Cardiac muscle cell (in vitro differentiated cells and primary cell): ENCODE measurements at regions not wholly inside any gene's neighbourhood (a gene's known extent, or its start where the extent isn't known, plus 50 kb on each side); places are given as distances from the start of the nearest gene placed in this dataset.

Source experiments
- DNase-seq, 2 donors: peaks; one replicate each; pipeline versions ENCODE4 v3.0.0 to v3.0.0-alpha.2; 2010 to 2017; ENCODE audit warnings: low read depth in 1 of 2, low spot score in 1 of 2
- H3K27ac ChIP-seq: fragments of 200-600 bp; sonication (generic); 2 replicates; pipeline ENCODE4 v1.5.1; 2016
- H3K27me3 ChIP-seq: fragments of 200-600 bp; sonication (generic); 2 replicates; pipeline ENCODE4 v1.6.0; 2016; ENCODE audit warnings: control low read depth
- H3K36me3 ChIP-seq: fragments of 200-600 bp; sonication (generic); 2 replicates; pipeline ENCODE4 v1.5.1; 2016; ENCODE audit warnings: control low read depth
- H3K4me1 ChIP-seq: fragments of 200-600 bp; sonication (generic); 2 replicates; pipeline ENCODE4 v1.8.1; 2017; ENCODE audit warnings: low read depth, mild to moderate bottlenecking, mixed run types
- H3K4me3 ChIP-seq: fragments of 200-600 bp; sonication (generic); 2 replicates; pipeline ENCODE4 v1.5.1; 2016; ENCODE audit warnings: mild to moderate bottlenecking
- H3K9me3 ChIP-seq: fragments of 200-600 bp; sonication (generic); 2 replicates; pipeline ENCODE4 v1.5.1; 2017; ENCODE audit warnings: low read depth, mild to moderate bottlenecking, control low read depth
- CTCF ChIP-seq: IDR thresholded peaks from 2 replicates; pipeline ENCODE4 v1.5.1; 2012; ENCODE audit warnings: low read depth, mild to moderate bottlenecking, low read length

- no peak for DNase-seq
- H3K4me3 ChIP-seq: no peak overlapping the region
- H3K27me3 ChIP-seq: no peaks in the 10 kb centered on the region
- no peak overlapping the region for H3K27ac ChIP-seq
- no peak for TF ChIP-seq CTCF
- H3K9me3 ChIP-seq: no peaks in the 10 kb centered on the region
- no peaks in the 10 kb centered on the region for H3K4me1 ChIP-seq
- H3K36me3 ChIP-seq: no peaks in the 10 kb centered on the region
These were observed 157.3 kb upstream of the ALKAL2 start for GRCh38 chr2:444937-445884.

- DNase-seq: no peak
- no peak overlapping the region for H3K4me3 ChIP-seq
- H3K4me1 ChIP-seq: no peaks in the 10 kb centered on the region
- H3K27ac ChIP-seq: no peak overlapping the region
- H3K9me3 ChIP-seq: no peaks in the 10 kb centered on the region
- no peaks in the 10 kb centered on the region for H3K36me3 ChIP-seq
- TF ChIP-seq CTCF: no peak
- H3K27me3 ChIP-seq: no peaks in the 10 kb centered on the region
These were observed 155.8 kb upstream of the ALKAL2 start for GRCh38 chr2:443741-444140.

GRCh38 chr2:443216-443615 lies 155.3 kb upstream of the ALKAL2 start:
- H3K36me3 ChIP-seq: no peaks in the 10 kb centered on the region
- no peak overlapping the region for H3K27ac ChIP-seq
- TF ChIP-seq CTCF: no peak
- no peaks in the 10 kb centered on the region for H3K4me1 ChIP-seq
- H3K9me3 ChIP-seq: no peaks in the 10 kb centered on the region
- H3K4me3 ChIP-seq: no peak overlapping the region
- H3K27me3 ChIP-seq: no peaks in the 10 kb centered on the region
- DNase-seq: no peak

GRCh38 chr2:441258-442022 lies 153.5 kb upstream of the ALKAL2 start:
- no peak overlapping the region for H3K4me3 ChIP-seq
- H3K9me3 ChIP-seq: no peaks in the 10 kb centered on the region
- no peak overlapping the region for H3K27ac ChIP-seq
- no peaks in the 10 kb centered on the region for H3K27me3 ChIP-seq
- TF ChIP-seq CTCF: no peak
- no peaks in the 10 kb centered on the region for H3K36me3 ChIP-seq
- no peaks in the 10 kb centered on the region for H3K4me1 ChIP-seq
- no peak for DNase-seq

GRCh38 chr2:440403-440740 lies 152.5 kb upstream of the ALKAL2 start:
- no peaks in the 10 kb centered on the region for H3K36me3 ChIP-seq
- H3K4me1 ChIP-seq: no peaks in the 10 kb centered on the region
- H3K9me3 ChIP-seq: no peaks in the 10 kb centered on the region
- TF ChIP-seq CTCF: no peak
- H3K4me3 ChIP-seq: no peak overlapping the region
- no peaks in the 10 kb centered on the region for H3K27me3 ChIP-seq
- no peak for DNase-seq
- H3K27ac ChIP-seq: no peak overlapping the region
